ENCODE measurements at regions not wholly inside any gene's neighbourhood (a gene's known extent, or its start where the extent isn't known, plus 50 kb on each side); places are given as distances from the start of the nearest gene placed in this dataset.

GRCh38 chr9:99385814-99386279 is 163.8 kb downstream of the SEC61B start:
- no peak overlapping the region for H3K4me3 ChIP-seq (ENCODE audit: low read length)
- TF ChIP-seq ZNF274 (IDR thresholded peaks at IDR 0.05; ENCODE audit: low read depth, low read length): no peak

GRCh38 chr9:99387431-99387830 is 165.3 kb downstream of the SEC61B start:
- no peak overlapping the region for H3K4me3 ChIP-seq (ENCODE audit: low read length)
- TF ChIP-seq ZNF274 (IDR thresholded peaks at IDR 0.05; ENCODE audit: low read depth, low read length): no peak

- H3K4me3 ChIP-seq (ENCODE audit: low read length): no peak overlapping the region
- no peak for TF ChIP-seq ZNF274 (IDR thresholded peaks at IDR 0.05; ENCODE audit: low read depth, low read length)
These were observed 167.3 kb downstream of the SEC61B start for GRCh38 chr9:99389087-99390033.

GRCh38 chr9:99391937-99392594 is 170.0 kb downstream of the SEC61B start:
- no peak for TF ChIP-seq ZNF274 (IDR thresholded peaks at IDR 0.05; ENCODE audit: low read depth, low read length)
- H3K4me3 ChIP-seq (ENCODE audit: low read length): no peak overlapping the region

GRCh38 chr9:99392986-99393385 is 170.9 kb downstream of the SEC61B start:
- TF ChIP-seq ZNF274 (IDR thresholded peaks at IDR 0.05; ENCODE audit: low read depth, low read length): no peak
- H3K4me3 ChIP-seq (ENCODE audit: low read length): no peak overlapping the region

- no peak overlapping the region for H3K4me3 ChIP-seq (ENCODE audit: low read length)
- no peak for TF ChIP-seq ZNF274 (IDR thresholded peaks at IDR 0.05; ENCODE audit: low read depth, low read length)
These were observed 171.9 kb downstream of the SEC61B start for GRCh38 chr9:99393993-99394392.

GRCh38 chr9:99398241-99398640 is 176.2 kb downstream of the SEC61B start:
- no peak for TF ChIP-seq ZNF274 (IDR thresholded peaks at IDR 0.05; ENCODE audit: low read depth, low read length)
- no peak overlapping the region for H3K4me3 ChIP-seq (ENCODE audit: low read length)

- no peak for TF ChIP-seq ZNF274 (IDR thresholded peaks at IDR 0.05; ENCODE audit: low read depth, low read length)
- no peak overlapping the region for H3K4me3 ChIP-seq (ENCODE audit: low read length)
These were observed 177.4 kb downstream of the SEC61B start for GRCh38 chr9:99399474-99399873.

- H3K4me3 ChIP-seq (ENCODE audit: low read length): no peak overlapping the region
- TF ChIP-seq ZNF274 (IDR thresholded peaks at IDR 0.05; ENCODE audit: low read depth, low read length): no peak
These were observed 178.2 kb downstream of the SEC61B start for GRCh38 chr9:99400184-99400731.

GRCh38 chr9:99401680-99402504 is 179.8 kb downstream of the SEC61B start:
- no peak overlapping the region for H3K4me3 ChIP-seq (ENCODE audit: low read length)
- no peak for TF ChIP-seq ZNF274 (IDR thresholded peaks at IDR 0.05; ENCODE audit: low read depth, low read length)

- TF ChIP-seq ZNF274 (IDR thresholded peaks at IDR 0.05; ENCODE audit: low read depth, low read length): no peak
- no peak overlapping the region for H3K4me3 ChIP-seq (ENCODE audit: low read length)
These were observed 181.3 kb downstream of the SEC61B start for GRCh38 chr9:99403371-99403770.

- no peak overlapping the region for H3K4me3 ChIP-seq (ENCODE audit: low read length)
- TF ChIP-seq ZNF274 (IDR thresholded peaks at IDR 0.05; ENCODE audit: low read depth, low read length): no peak
These were observed 183.3 kb downstream of the SEC61B start for GRCh38 chr9:99405359-99405758.

GRCh38 chr9:99406939-99407338 is 184.9 kb downstream of the SEC61B start:
- no peak for TF ChIP-seq ZNF274 (IDR thresholded peaks at IDR 0.05; ENCODE audit: low read depth, low read length)
- no peak overlapping the region for H3K4me3 ChIP-seq (ENCODE audit: low read length)

- no peak overlapping the region for H3K4me3 ChIP-seq (ENCODE audit: low read length)
- TF ChIP-seq ZNF274 (IDR thresholded peaks at IDR 0.05; ENCODE audit: low read depth, low read length): no peak
These were observed 189.0 kb downstream of the SEC61B start for GRCh38 chr9:99411068-99411467.

All from GM08714 (cell line).